Central memory CD8-positive, alpha-beta T cell (primary cell): ENCODE measurements at regions not wholly inside any gene's neighbourhood (a gene's known extent, or its start where the extent isn't known, plus 50 kb on each side); places are given as distances from the start of the nearest gene placed in this dataset.
"Not testable (repeated sequence)": the region's sequence is repeated elsewhere in the genome, so short reads cannot be mapped to it uniquely, and the experiment has no call there.

Experiments
- ATAC-seq: fragments of 150-1000 bp; cut with Tn5 transposase; replicated peaks from 2 replicates; pipeline ENCODE4 v1.10.0; 2022; ENCODE audit warnings: mild to moderate bottlenecking, moderate FRiP score, moderate number of reproducible peaks; ENCODE audit not compliant: poor library complexity, severe bottlenecking; ENCODE audit errors: extremely low read depth
- DNase-seq, 2 donors: peaks; one replicate each; pipeline ENCODE4 v3.0.0; 2021; ENCODE audit warnings: low spot score in 2 of 2
- H3K27ac Mint-ChIP-seq: one replicate; pipeline ENCODE4 v1.8.0; 2022; ENCODE audit warnings: low read depth, mild to moderate bottlenecking, moderate library complexity, mixed read lengths
- H3K27me3 Mint-ChIP-seq: one replicate; pipeline ENCODE4 v1.8.0; 2022; ENCODE audit warnings: mixed read lengths
- H3K36me3 Mint-ChIP-seq: one replicate; pipeline ENCODE4 v1.8.0; 2022; ENCODE audit warnings: mild to moderate bottlenecking, moderate library complexity, mixed read lengths; ENCODE audit not compliant: insufficient read depth
- H3K4me1 Mint-ChIP-seq: one replicate; pipeline ENCODE4 v1.8.0; 2022; ENCODE audit warnings: mixed read lengths
- H3K4me3 Mint-ChIP-seq: one replicate; pipeline ENCODE4 v1.8.0; 2022; ENCODE audit warnings: mild to moderate bottlenecking, moderate library complexity, mixed read lengths
- H3K9me3 Mint-ChIP-seq: one replicate; pipeline ENCODE4 v1.8.0; 2022; ENCODE audit warnings: mixed read lengths

DNA sequence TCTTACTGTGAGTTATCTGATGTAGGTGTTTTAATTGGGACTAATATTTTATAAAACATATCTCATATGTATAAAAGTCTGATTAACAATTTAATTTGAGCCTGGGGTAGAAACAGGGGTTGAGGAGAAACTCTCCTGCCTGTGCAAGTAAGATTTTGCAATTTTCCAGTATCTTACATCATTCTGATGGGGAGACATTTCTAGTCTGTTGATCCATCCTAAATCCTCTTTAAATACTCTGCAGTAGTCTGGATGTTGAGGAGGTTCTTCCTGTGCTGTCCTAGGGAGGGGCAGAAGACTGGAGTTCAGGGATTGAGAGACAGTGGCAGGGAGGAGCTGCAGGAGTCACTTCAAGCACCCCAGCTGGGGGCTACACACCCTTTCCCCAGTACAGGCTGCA lies 287.8 kb downstream of the ADGRD1 start:
- ATAC-seq (no peak), DNase-seq (no peak)
- no peaks in the 10 kb centered on the region for H3K4me1 Mint-ChIP-seq
- no peaks in the 10 kb centered on the region for H3K36me3 Mint-ChIP-seq
- H3K9me3 Mint-ChIP-seq = no peaks in the 10 kb centered on the region
- peaks cover under 1% of the 10 kb centered on the region for H3K27me3 Mint-ChIP-seq
- H3K4me3 Mint-ChIP-seq = no peak overlapping the region
- H3K27ac Mint-ChIP-seq = no peak overlapping the region

DNA sequence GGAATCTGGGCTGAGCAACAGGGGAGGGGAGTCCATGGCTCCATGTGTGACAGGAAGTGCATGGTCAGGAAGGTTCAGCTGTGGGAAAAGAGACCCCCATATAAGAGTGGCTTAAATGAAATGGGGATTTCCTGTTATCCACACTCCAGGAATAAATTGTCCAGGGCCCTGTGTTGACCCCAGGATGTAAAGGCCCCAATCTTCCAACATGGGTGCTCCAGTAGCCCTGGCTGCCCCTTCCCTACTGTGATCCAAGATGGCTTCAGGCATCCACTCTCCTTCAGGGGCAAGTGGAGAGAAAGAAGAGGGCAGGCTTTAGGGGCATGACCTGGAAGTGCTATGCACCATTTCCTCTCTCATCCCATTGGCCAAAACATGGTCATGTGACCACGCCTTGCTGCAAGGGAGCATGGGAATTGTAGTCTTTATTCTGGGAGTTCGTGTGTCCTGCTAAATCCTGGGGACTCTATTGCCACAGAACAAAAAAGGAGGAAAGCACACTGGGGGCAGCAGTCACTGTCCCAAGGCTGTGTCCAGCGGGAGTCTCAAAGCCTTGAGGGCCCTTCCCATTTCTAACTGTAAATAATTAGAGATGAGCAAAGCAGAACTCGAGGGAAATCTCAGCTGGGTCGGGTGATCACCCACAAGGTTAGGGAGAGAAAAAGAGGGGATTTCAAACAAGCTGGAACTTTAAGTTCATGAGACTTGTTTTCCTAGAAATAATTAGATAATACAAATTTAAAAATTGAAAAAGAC lies 289.2 kb downstream of the ADGRD1 start:
- H3K4me1 Mint-ChIP-seq = no peaks in the 10 kb centered on the region
- H3K27ac Mint-ChIP-seq = no peak overlapping the region
- H3K36me3 Mint-ChIP-seq = no peaks in the 10 kb centered on the region
- no peaks in the 10 kb centered on the region for H3K9me3 Mint-ChIP-seq
- no peaks in the 10 kb centered on the region for H3K27me3 Mint-ChIP-seq
- no peak for ATAC-seq
- no peak for DNase-seq
- no peak overlapping the region for H3K4me3 Mint-ChIP-seq

DNA sequence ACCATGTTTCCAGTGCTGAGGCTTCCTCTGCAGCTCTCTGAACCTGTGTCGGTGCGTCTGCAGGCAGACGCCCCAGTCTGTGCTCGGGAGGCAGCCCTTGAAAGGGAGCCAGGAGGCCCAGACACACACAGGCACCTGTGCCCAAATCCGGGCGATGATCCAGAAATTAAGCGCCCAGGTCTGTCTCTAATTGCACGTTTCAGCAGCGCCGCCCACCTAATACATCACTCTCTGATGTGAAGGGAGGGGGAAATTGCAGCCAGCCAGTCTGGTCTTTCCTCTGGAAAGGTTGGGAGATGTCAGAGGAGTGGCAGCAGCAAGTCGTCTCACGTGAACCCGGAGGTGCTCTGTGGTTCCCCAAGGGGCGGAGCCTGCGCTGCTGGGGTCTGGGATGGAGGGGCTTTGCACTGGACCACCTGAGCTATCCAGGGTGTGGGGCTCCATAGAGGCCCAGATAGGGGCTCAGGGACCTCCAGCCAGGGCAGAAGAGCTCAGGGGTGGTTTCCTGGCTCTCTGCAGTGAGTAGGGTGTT lies 290.5 kb downstream of the ADGRD1 start:
- not testable (repeated sequence) for DNase-seq, H3K27ac Mint-ChIP-seq

DNA sequence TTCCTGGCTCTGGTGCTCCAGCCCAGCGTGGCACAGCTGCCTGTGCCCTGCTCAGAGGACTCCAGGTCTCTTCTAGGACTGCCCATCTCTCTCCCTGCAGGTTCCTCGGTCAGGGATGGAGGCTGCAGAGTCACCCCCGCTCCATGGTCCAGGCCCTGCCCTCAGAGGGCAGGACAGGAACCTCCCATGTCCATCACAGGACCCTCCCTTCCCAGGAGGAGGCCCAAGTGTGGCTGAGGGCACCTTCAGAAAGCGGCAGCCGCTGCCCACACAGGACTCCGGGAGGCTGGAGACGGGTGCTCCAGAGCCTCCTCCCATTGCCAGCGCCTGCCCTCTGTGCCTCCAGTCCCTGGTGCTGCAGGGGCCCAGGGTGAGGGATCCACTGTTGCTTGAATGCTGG lies 291.5 kb downstream of the ADGRD1 start:
- DNase-seq, H3K27me3 Mint-ChIP-seq, H3K9me3 Mint-ChIP-seq, H3K4me1 Mint-ChIP-seq, ATAC-seq, H3K36me3 Mint-ChIP-seq, H3K27ac Mint-ChIP-seq, H3K4me3 Mint-ChIP-seq: not testable (repeated sequence)

More for the DNA sequence above, 290.5 kb downstream of the ADGRD1 start:
- not testable (repeated sequence) for H3K4me1 Mint-ChIP-seq, H3K9me3 Mint-ChIP-seq, H3K27me3 Mint-ChIP-seq, ATAC-seq, H3K4me3 Mint-ChIP-seq, H3K36me3 Mint-ChIP-seq

DNA sequence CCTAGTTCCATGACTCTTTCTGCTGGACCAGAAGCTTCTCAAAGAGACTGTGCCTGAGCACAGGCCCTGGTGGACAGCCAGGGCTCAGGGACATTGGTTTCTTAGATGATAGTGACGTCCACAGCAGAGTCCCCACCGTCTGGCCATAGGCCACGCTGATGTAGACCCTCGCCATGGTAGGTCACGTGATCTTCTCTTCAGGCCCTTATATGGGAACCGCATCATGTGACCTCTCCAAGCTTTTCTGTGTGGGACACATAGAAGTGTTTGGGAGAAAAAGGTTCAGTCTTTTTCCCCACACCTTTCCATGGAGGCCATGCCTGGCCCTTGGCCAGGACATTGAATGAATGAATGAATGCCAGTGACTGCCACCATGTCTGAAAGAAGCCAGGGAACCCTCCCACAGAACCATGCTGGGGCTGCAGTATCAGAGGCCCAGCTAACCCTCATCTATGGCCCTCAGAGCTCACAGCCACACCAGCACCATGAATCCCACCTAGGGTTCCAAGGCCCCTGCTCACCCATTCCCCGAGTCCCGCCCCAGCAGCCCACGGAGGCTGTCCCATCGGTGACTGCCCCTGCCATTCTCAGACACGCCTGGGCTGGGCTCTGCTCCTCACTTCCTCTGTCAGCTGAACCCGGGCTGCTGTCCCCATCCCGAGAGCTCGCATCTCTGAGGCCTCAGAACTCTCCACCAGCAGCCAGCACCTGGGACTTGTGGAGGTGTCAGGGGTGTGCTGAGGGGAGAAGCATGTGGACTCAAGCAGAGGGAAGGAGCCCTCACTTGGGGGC lies 292.1 kb downstream of the ADGRD1 start:
- Mint-ChIP-seq H3K27ac (no peak overlapping the region), H3K4me1 (no peaks in the 10 kb centered on the region), H3K27me3 (no peaks in the 10 kb centered on the region), H3K9me3 (no peaks in the 10 kb centered on the region), H3K36me3 (no peaks in the 10 kb centered on the region), H3K4me3 (no peak overlapping the region)
- ATAC-seq (no peak), DNase-seq (no peak)

GRCh38 chr12:131247026-131247725 lies 293.5 kb downstream of the ADGRD1 start:
- not testable (repeated sequence) for H3K9me3 Mint-ChIP-seq, H3K36me3 Mint-ChIP-seq, ATAC-seq, H3K27me3 Mint-ChIP-seq, DNase-seq, H3K27ac Mint-ChIP-seq, H3K4me1 Mint-ChIP-seq, H3K4me3 Mint-ChIP-seq

DNA sequence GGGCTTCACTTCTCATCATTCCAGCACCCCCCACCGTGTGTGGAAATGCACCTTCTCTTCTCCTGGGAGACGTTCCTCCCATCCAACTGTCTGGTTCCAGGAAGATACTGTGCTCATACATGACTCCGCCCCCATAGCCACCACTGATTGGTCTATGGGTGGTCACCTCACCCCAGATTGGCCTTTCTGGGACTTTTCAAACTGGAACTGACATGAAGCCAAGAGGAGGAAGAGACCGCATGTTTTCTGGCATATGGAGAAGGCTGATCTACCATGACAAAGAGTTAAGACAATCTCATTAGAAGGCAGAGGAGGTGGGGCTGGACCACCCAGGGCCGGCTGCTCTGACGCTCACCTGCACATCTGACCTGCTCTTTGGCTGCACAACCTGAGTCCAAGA lies 294.2 kb downstream of the ADGRD1 start:
- H3K36me3 Mint-ChIP-seq, H3K27ac Mint-ChIP-seq, H3K9me3 Mint-ChIP-seq, H3K4me3 Mint-ChIP-seq, DNase-seq, H3K4me1 Mint-ChIP-seq, ATAC-seq, H3K27me3 Mint-ChIP-seq: not testable (repeated sequence)

DNA sequence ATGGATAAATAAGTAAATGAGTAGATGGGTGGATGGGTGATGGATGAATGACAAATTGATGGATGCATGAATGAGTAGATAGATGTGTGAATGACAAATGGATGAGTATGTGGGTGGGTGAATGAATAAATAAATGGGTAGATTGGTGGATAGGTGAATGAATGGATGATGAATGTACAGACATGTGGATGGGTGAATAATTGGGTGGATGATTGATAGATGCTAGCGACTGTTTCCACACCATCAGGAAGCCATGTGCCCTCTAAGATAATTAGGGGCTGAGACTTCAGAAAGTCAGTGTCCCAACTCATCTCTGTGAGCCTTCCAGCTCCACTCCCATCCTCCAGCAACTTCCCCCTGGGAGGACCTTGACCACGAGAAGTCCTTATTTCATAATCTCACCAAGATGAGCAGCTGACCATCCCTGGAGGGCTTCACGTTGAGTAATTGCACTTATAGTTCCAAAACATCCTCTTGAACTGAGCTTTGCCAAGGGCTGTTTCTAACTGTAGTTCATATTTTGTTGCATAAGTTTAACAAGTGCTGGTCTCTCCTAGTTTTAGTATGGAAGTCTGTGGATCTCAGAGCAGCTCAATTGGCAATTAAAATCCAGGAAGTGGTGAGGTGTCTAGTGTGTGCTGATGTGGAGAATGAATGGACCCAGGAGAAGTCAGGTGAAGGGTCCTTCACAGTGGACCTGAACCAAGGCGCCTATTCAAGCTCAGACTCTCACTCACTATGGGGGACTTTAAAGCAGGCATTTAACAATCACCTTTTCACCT lies 295.7 kb downstream of the ADGRD1 start:
- no peak overlapping the region for H3K27ac Mint-ChIP-seq
- no peak overlapping the region for H3K4me3 Mint-ChIP-seq
- no peaks in the 10 kb centered on the region for H3K36me3 Mint-ChIP-seq
- H3K4me1 Mint-ChIP-seq = no peaks in the 10 kb centered on the region
- no peak for ATAC-seq
- H3K27me3 Mint-ChIP-seq = peaks cover 8% of the 10 kb centered on the region
- no peak for DNase-seq
- H3K9me3 Mint-ChIP-seq = no peaks in the 10 kb centered on the region

GRCh38 chr12:131250028-131250950 lies 296.6 kb downstream of the ADGRD1 start:
- H3K4me1 Mint-ChIP-seq = no peaks in the 10 kb centered on the region
- peaks cover 14% of the 10 kb centered on the region for H3K27me3 Mint-ChIP-seq
- no peaks in the 10 kb centered on the region for H3K9me3 Mint-ChIP-seq
- DNase-seq = no peak
- no peak overlapping the region for H3K27ac Mint-ChIP-seq
- no peak for ATAC-seq
- no peak overlapping the region for H3K4me3 Mint-ChIP-seq
- H3K36me3 Mint-ChIP-seq = no peaks in the 10 kb centered on the region

GRCh38 chr12:131250951-131251315 lies 297.2 kb downstream of the ADGRD1 start:
- Mint-ChIP-seq H3K27ac (no peak overlapping the region), H3K36me3 (no peaks in the 10 kb centered on the region), H3K4me3 (no peak overlapping the region), H3K27me3 (peaks cover 14% of the 10 kb centered on the region), H3K4me1 (no peaks in the 10 kb centered on the region), H3K9me3 (no peaks in the 10 kb centered on the region)
- DNase-seq (no peak), ATAC-seq (no peak)

- Mint-ChIP-seq H3K9me3 (no peaks in the 10 kb centered on the region), H3K4me1 (no peaks in the 10 kb centered on the region), H3K27me3 (peaks cover 14% of the 10 kb centered on the region), H3K27ac (no peak overlapping the region), H3K36me3 (no peaks in the 10 kb centered on the region), H3K4me3 (no peak overlapping the region)
- DNase-seq (no peak), ATAC-seq (no peak)
Measured at GRCh38 chr12:131251336-131252101, 297.8 kb downstream of the ADGRD1 start.
